ENCODE measurements at regions not wholly inside any gene's neighbourhood (a gene's known extent, or its start where the extent isn't known, plus 50 kb on each side); places are given as distances from the start of the nearest gene placed in this dataset.

GRCh38 chr14:55929136-55929535 is 189.1 kb upstream of the PELI2 start:
- no peak for TF ChIP-seq POLR2AphosphoS5 (IDR thresholded peaks at IDR 0.05; ENCODE audit: low read depth, low read length)
- no peak for TF ChIP-seq POLR2A (IDR thresholded peaks at IDR 0.05; ENCODE audit: low read depth, low read length)
- no peak for TF ChIP-seq TAF1 (IDR thresholded peaks at IDR 0.05; ENCODE audit: borderline replicate concordance, low read depth, low read length)
